ENCODE measurements at regions not wholly inside any gene's neighbourhood (a gene's known extent, or its start where the extent isn't known, plus 50 kb on each side); places are given as distances from the start of the nearest gene placed in this dataset.

- Histone ChIP-seq H3K36me3 (no peaks in the 10 kb centered on the region), H3K4me1 (no peaks in the 10 kb centered on the region), H3K27ac (replicated peaks in 1 of 4) (no peak overlapping the region), H3K9me3 (peaks cover 0 to 3% (median 0%) of the 10 kb centered on the region in 4 donors), H3K4me3 (no peak overlapping the region), H3K27me3 (no peaks in the 10 kb centered on the region)
- TF ChIP-seq POLR2A (IDR thresholded peaks at IDR 0.05; ENCODE audit: low read depth) (no peak), POLR2AphosphoS5 (IDR thresholded peaks at IDR 0.05) (no peak), EP300 (IDR thresholded peaks at IDR 0.05) (no peak), CTCF (IDR thresholded peaks at IDR 0.05) (no peak)
- 89% methylated on average over 6 of the region's 6 CpGs for WGBS
- intact Hi-C loops (cut with DNase I) = no loop called here
- no peak for DNase-seq (ENCODE audit: extremely low spot score)
These were observed 296.6 kb upstream of the CDH11 start for GRCh38 chr16:65418435-65418834.

- Histone ChIP-seq H3K4me1 (no peaks in the 10 kb centered on the region), H3K36me3 (no peaks in the 10 kb centered on the region), H3K27ac (replicated peaks in 1 of 4) (no peak overlapping the region), H3K4me3 (no peak overlapping the region), H3K27me3 (no peaks in the 10 kb centered on the region), H3K9me3 (peaks cover 0 to 3% (median 0%) of the 10 kb centered on the region in 4 donors)
- TF ChIP-seq POLR2A (IDR thresholded peaks at IDR 0.05; ENCODE audit: low read depth) = no peak
- no peak for TF ChIP-seq EP300 (IDR thresholded peaks at IDR 0.05)
- TF ChIP-seq CTCF (IDR thresholded peaks at IDR 0.05) = no peak
- no peak for TF ChIP-seq POLR2AphosphoS5 (IDR thresholded peaks at IDR 0.05)
- DNase-seq (ENCODE audit: extremely low spot score) = no peak
- WGBS = 92% methylated on average over 3 of the region's 3 CpGs
- intact Hi-C loops (cut with DNase I) = no loop called here
These were observed 293.6 kb upstream of the CDH11 start for GRCh38 chr16:65415460-65415859.

- TF ChIP-seq EP300 (IDR thresholded peaks at IDR 0.05) = no peak
- H3K27me3 ChIP-seq = no peaks in the 10 kb centered on the region
- H3K36me3 ChIP-seq = no peaks in the 10 kb centered on the region
- DNase-seq (ENCODE audit: extremely low spot score) = no peak
- H3K4me1 ChIP-seq = no peaks in the 10 kb centered on the region
- intact Hi-C loops (cut with DNase I) = no loop called here
- 67% methylated on average over 7 of the region's 7 CpGs for WGBS
- H3K27ac ChIP-seq (replicated peaks in 1 of 4) = no peak overlapping the region
- no peaks in the 10 kb centered on the region for H3K9me3 ChIP-seq
- H3K4me3 ChIP-seq = no peak overlapping the region
These were observed 292.6 kb upstream of the CDH11 start for GRCh38 chr16:65414284-65414984.

- 98% methylated on average over 2 of the region's 2 CpGs for WGBS
- H3K9me3 ChIP-seq = no peaks in the 10 kb centered on the region
- H3K27me3 ChIP-seq = no peaks in the 10 kb centered on the region
- no peak for DNase-seq (ENCODE audit: extremely low spot score)
- intact Hi-C loops (cut with DNase I) = no loop called here
- no peaks in the 10 kb centered on the region for H3K36me3 ChIP-seq
- no peak overlapping the region for H3K4me3 ChIP-seq
- no peak for TF ChIP-seq EP300 (IDR thresholded peaks at IDR 0.05)
- TF ChIP-seq POLR2AphosphoS5 (IDR thresholded peaks at IDR 0.05) = no peak
- TF ChIP-seq POLR2A (IDR thresholded peaks at IDR 0.05; ENCODE audit: low read depth) = no peak
- no peak for TF ChIP-seq CTCF (IDR thresholded peaks at IDR 0.05)
- H3K27ac ChIP-seq (replicated peaks in 1 of 4) = no peak overlapping the region
- no peaks in the 10 kb centered on the region for H3K4me1 ChIP-seq
These were observed 292.0 kb upstream of the CDH11 start for GRCh38 chr16:65413861-65414260.

GRCh38 chr16:65410801-65411200 is 288.9 kb upstream of the CDH11 start:
- 84% methylated on average over 4 of the region's 4 CpGs for WGBS
- Histone ChIP-seq H3K4me1 (no peaks in the 10 kb centered on the region), H3K36me3 (no peaks in the 10 kb centered on the region), H3K27me3 (no peaks in the 10 kb centered on the region), H3K4me3 (no peak overlapping the region), H3K27ac (replicated peaks in 1 of 4) (no peak overlapping the region), H3K9me3 (no peaks in the 10 kb centered on the region)
- intact Hi-C loops (cut with DNase I) = no loop called here
- DNase-seq (ENCODE audit: extremely low spot score) = no peak
- TF ChIP-seq CTCF (IDR thresholded peaks at IDR 0.05) (no peak), POLR2AphosphoS5 (IDR thresholded peaks at IDR 0.05) (no peak), EP300 (IDR thresholded peaks at IDR 0.05) (no peak), POLR2A (IDR thresholded peaks at IDR 0.05; ENCODE audit: low read depth) (no peak)
